OCI-LY7 (cell line): ENCODE measurements at regions not wholly inside any gene's neighbourhood (a gene's known extent, or its start where the extent isn't known, plus 50 kb on each side); places are given as distances from the start of the nearest gene placed in this dataset.

Source experiments
- BruUV-seq: library from RNA; stranded (reverse); fragments of 400-500 nt; replicated peaks from 2 replicates; lab custom pipeline; 2021; lab: Mats Ljungman, UMichigan
- CTCF ChIA-PET: fragments of 300-600 bp; sonication (Branson Sonifier 250); formaldehyde crosslinking; loops from one replicate; lab custom pipeline; 2022; ENCODE audit warnings: antibody characterized with exemption; ENCODE audit not compliant: unreplicated experiment; lab: Charles Lee
- POLR2A ChIA-PET: fragments of 300-600 bp; sonication (Branson Sonifier 250); formaldehyde crosslinking; loops from one replicate; lab custom pipeline; 2022; ENCODE audit warnings: antibody characterized with exemption; lab: Charles Lee
- DNase-seq: peaks from one replicate; pipeline ENCODE4 v3.0.0-alpha.2; 2015; ENCODE audit warnings: low spot score
- H2AFZ ChIP-seq: fragments of 200-600 bp; sonication (generic), shearing (Covaris generic); 2 replicates; pipeline ENCODE4 v1.6.1; 2014; ENCODE audit warnings: mild to moderate bottlenecking, antibody characterized with exemption, low read length, moderate library complexity
- H3K27ac ChIP-seq: fragments of 200-600 bp; sonication (generic); 2 replicates; pipeline ENCODE4 v1.5.1; 2014; ENCODE audit warnings: mixed run types, low read depth, mild to moderate bottlenecking, moderate library complexity, low read length, inconsistent platforms; ENCODE audit not compliant: poor library complexity, severe bottlenecking
- H3K36me3 ChIP-seq: fragments of 200-600 bp; sonication (generic); 2 replicates; pipeline ENCODE4 v1.6.1; 2014; ENCODE audit warnings: mild to moderate bottlenecking, antibody characterized with exemption, low read length, moderate library complexity, mixed read lengths; ENCODE audit not compliant: insufficient read depth
- H3K4me1 ChIP-seq: fragments of 200-600 bp; sonication (generic); 2 replicates; pipeline ENCODE4 v1.5.1; 2014; ENCODE audit warnings: mild to moderate bottlenecking, low read length; ENCODE audit not compliant: insufficient read depth, poor library complexity, severe bottlenecking
- H3K4me2 ChIP-seq: fragments of 200-600 bp; sonication (generic); 2 replicates; pipeline ENCODE4 v1.6.1; 2014; ENCODE audit warnings: mild to moderate bottlenecking, low read length
- H3K4me3 ChIP-seq: fragments of 200-600 bp; sonication (generic); 2 replicates; pipeline ENCODE4 v1.5.1; 2014; ENCODE audit warnings: mild to moderate bottlenecking, low read depth, low read length; ENCODE audit not compliant: poor library complexity, severe bottlenecking
- H3K79me2 ChIP-seq: fragments of 200-600 bp; sonication (generic); 2 replicates; pipeline ENCODE4 v1.6.1; 2016; ENCODE audit warnings: low read depth, mild to moderate bottlenecking, low read length, moderate library complexity, mixed read lengths; ENCODE audit not compliant: insufficient read depth
- H3K9me2 ChIP-seq: fragments of 200-600 bp; sonication (generic); 2 replicates; pipeline ENCODE4 v1.6.1; 2016; ENCODE audit warnings: mild to moderate bottlenecking, low read length, mixed read lengths; ENCODE audit not compliant: insufficient read depth
- H3K9me3 ChIP-seq: fragments of 200-600 bp; sonication (generic); 2 replicates; pipeline ENCODE4 v1.6.1; 2014; ENCODE audit warnings: mild to moderate bottlenecking, mixed run types, low read length, mixed read lengths
- H4K20me1 ChIP-seq: fragments of 200-600 bp; sonication (generic); 2 replicates; pipeline ENCODE4 v1.6.1; 2014; ENCODE audit warnings: mild to moderate bottlenecking, antibody characterized with exemption, low read length, moderate library complexity, mixed read lengths; ENCODE audit not compliant: insufficient read depth
- CTCF ChIP-seq: fragments of 200-600 bp; sonication (generic); conservative IDR thresholded peaks from 2 replicates; pipeline ENCODE4 v1.5.1; 2014; ENCODE audit warnings: mild to moderate bottlenecking, antibody characterized with exemption, low read length, moderate library complexity, mixed read lengths
- EZH2phosphoT487 ChIP-seq: fragments of 200-600 bp; sonication (generic); IDR thresholded peaks from 2 replicates; pipeline ENCODE4 v1.6.1; 2018; ENCODE audit warnings: low read depth, borderline replicate concordance, mild to moderate bottlenecking, mixed run types, antibody characterized with exemption, low read length, moderate library complexity, mixed read lengths
- intact Hi-C: fragments of 100-400 bp; cut with micrococcal nuclease; formaldehyde crosslinking; loops from one replicate; pipeline ENCODE4 v1.10.0; 2022; ENCODE audit not compliant: unreplicated experiment

DNA sequence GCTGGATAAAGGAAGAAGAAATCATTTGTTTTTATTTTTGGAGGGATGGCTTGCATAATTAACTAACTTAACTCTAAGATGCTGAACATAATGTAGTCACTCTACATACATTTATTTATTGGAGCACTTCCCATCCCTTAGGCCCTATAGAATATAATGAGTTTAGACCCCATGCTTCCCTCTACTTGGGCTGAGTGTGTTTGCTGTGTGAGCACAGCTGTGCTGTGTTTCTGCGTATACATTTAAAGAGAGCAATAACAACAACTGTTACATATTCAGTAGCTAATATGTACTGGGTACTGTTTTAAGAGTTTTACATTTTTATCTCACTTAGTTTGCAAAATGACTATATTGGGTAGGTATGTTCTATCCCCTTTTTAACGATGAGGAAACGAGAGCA, 736.6 kb upstream of the NRSN1 start:
- BruUV-seq: no TSS peak
- Histone ChIP-seq H3K4me3 (no peak overlapping the region), H3K9me3 (no peaks in the 10 kb centered on the region), H2AFZ (no peak overlapping the region), H3K36me3 (no peaks in the 10 kb centered on the region), H3K4me1 (no peaks in the 10 kb centered on the region), H3K4me2 (no peak overlapping the region), H3K79me2 (no peaks in the 10 kb centered on the region), H3K27ac (no peak overlapping the region), H4K20me1 (no peaks in the 10 kb centered on the region), H3K9me2 (no peaks in the 10 kb centered on the region)
- ChIA-PET CTCF (no interaction called here), POLR2A (no interaction called here)
- intact Hi-C loops: no loop called here
- TF ChIP-seq EZH2phosphoT487 (no peak), CTCF (no peak)
- no peak for DNase-seq

DNA sequence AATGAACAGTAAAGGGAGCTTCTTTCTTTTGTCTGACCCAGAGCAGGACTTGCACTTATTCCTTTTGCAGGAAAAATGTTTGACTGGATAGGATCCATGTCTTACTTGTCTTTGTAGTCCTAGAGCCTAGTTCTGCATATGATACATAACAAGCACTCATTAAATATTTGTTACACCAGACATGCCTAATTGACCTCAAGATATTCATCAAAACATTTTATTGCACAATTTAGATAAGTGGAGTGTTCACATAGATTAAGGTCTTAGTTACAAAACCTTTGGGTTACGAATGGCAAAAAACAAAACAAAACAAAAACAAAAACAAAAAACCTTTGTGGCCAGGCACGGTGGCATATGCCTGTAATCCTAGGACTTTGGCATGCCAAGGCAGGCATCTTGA, 735.8 kb upstream of the NRSN1 start:
- Histone ChIP-seq H3K4me1 (no peaks in the 10 kb centered on the region), H3K4me3 (no peak overlapping the region), H3K79me2 (no peaks in the 10 kb centered on the region), H3K36me3 (no peaks in the 10 kb centered on the region), H2AFZ (no peak overlapping the region), H4K20me1 (no peaks in the 10 kb centered on the region), H3K9me3 (no peaks in the 10 kb centered on the region), H3K27ac (no peak overlapping the region), H3K9me2 (no peaks in the 10 kb centered on the region), H3K4me2 (no peak overlapping the region)
- BruUV-seq: no TSS peak
- no peak for DNase-seq
- POLR2A ChIA-PET: no interaction called here
- TF ChIP-seq EZH2phosphoT487 (no peak), CTCF (no peak)
- CTCF ChIA-PET: no interaction called here
- intact Hi-C loops: no loop called here

- DNase-seq: no peak
- H3K9me2 ChIP-seq: no peaks in the 10 kb centered on the region
- H3K4me3 ChIP-seq: no peak overlapping the region
- TF ChIP-seq EZH2phosphoT487 (no peak), CTCF (no peak)
- H3K36me3 ChIP-seq: no peaks in the 10 kb centered on the region
- H4K20me1 ChIP-seq: no peaks in the 10 kb centered on the region
- no peaks in the 10 kb centered on the region for H3K79me2 ChIP-seq
- intact Hi-C loops: no loop called here
- no peak overlapping the region for H2AFZ ChIP-seq
- CTCF ChIA-PET: no interaction called here
- H3K27ac ChIP-seq: no peak overlapping the region
- POLR2A ChIA-PET: no interaction called here
- no peaks in the 10 kb centered on the region for H3K4me1 ChIP-seq
- H3K4me2 ChIP-seq: no peak overlapping the region
- no TSS peak for BruUV-seq
- no peaks in the 10 kb centered on the region for H3K9me3 ChIP-seq
Observed at GRCh38 chr6:23394681-23395080, 731.3 kb upstream of the NRSN1 start.
